B cell (primary cell): ENCODE measurements at regions not wholly inside any gene's neighbourhood (a gene's known extent, or its start where the extent isn't known, plus 50 kb on each side); places are given as distances from the start of the nearest gene placed in this dataset.

ENCODE experiments used
- ATAC-seq: fragments of 200-7000 bp; cut with Tn5 transposase; one replicate; pipeline ENCODE4 v1.10.0; 2021; ENCODE audit warnings: low read depth, mild to moderate bottlenecking, moderate number of reproducible peaks, moderate library complexity
- CTCF ChIA-PET: fragments of 350-600 bp; sonication (Branson Sonifier 250); formaldehyde crosslinking; loops from one replicate; lab custom pipeline; 2021; ENCODE audit warnings: antibody characterized with exemption, inconsistent platforms; lab: Charles Lee
- POLR2A ChIA-PET: fragments of 350-600 bp; sonication (Branson Sonifier 250); formaldehyde crosslinking; loops from one replicate; lab custom pipeline; 2021; ENCODE audit warnings: antibody characterized with exemption; lab: Charles Lee
- DNase-seq: peaks from one replicate; pipeline ENCODE4 v3.0.0; 2013
- H2AFZ ChIP-seq: 2 replicates; pipeline ENCODE4 v1.6.1; 2012; ENCODE audit warnings: mild to moderate bottlenecking, low read depth, low read length; ENCODE audit not compliant: insufficient read depth, poor library complexity, severe bottlenecking
- H3K27ac ChIP-seq, 2 donors: 1 replicate in 1 of 2; 2 replicates in 1 of 2; pipeline ENCODE4 v1.5.1; 2012 to 2013; ENCODE audit warnings: low read length in 2 of 2, mild to moderate bottlenecking in 2 of 2, moderate library complexity in 1 of 2
- H3K27me3 ChIP-seq, 4 experiments: fragments of 200-600 bp in 1 of 4; sonication (generic) in 1 of 4; replicated peaks in 1 of 4; 1 replicate in 2 of 4; 2 replicates in 2 of 4; pipeline versions ENCODE4 v1.6.1 to v1.7.0; 2013 to 2016; ENCODE audit warnings: low read length in 3 of 4, mild to moderate bottlenecking in 2 of 4, mixed read lengths in 1 of 4, moderate library complexity in 1 of 4; ENCODE audit not compliant: insufficient read depth in 4 of 4, control insufficient read depth in 3 of 4; ENCODE audit errors: control extremely low read depth in 1 of 4
- H3K36me3 ChIP-seq, 2 experiments: replicated peaks in 1 of 2; 1 replicate in 1 of 2; 2 replicates in 1 of 2; pipeline versions ENCODE4 v1.6.1 to v1.7.1; 2013; ENCODE audit warnings: low read length in 1 of 2; ENCODE audit not compliant: insufficient read depth in 2 of 2, control insufficient read depth in 1 of 2; ENCODE audit errors: control extremely low read depth in 1 of 2, extremely low read depth in 1 of 2
- H3K4me1 ChIP-seq, 2 donors: fragments of 200-600 bp in 1 of 2; sonication (generic) in 1 of 2; 1 replicate in 1 of 2; 2 replicates in 1 of 2; pipeline versions ENCODE4 v1.5.1 to v1.6.1; 2013 to 2017; ENCODE audit warnings: low read length in 2 of 2; ENCODE audit not compliant: control insufficient read depth in 2 of 2, insufficient read depth in 2 of 2
- H3K4me2 ChIP-seq: replicated peaks from 2 replicates; pipeline ENCODE3; 2012; ENCODE audit warnings: mild to moderate bottlenecking, low read depth, low read length; ENCODE audit not compliant: poor library complexity, severe bottlenecking
- H3K4me3 ChIP-seq, 5 experiments: fragments of 200-600 bp in 1 of 5; sonication (generic) in 1 of 5; 1 replicate in 3 of 5; 2 replicates in 2 of 5; pipeline versions ENCODE4 v1.5.1 to v1.7.0; 2011 to 2016; ENCODE audit warnings: low read length in 4 of 5, mild to moderate bottlenecking in 4 of 5, low read depth in 2 of 5, control low read depth in 1 of 5, moderate library complexity in 1 of 5; ENCODE audit not compliant: insufficient read depth in 1 of 5; ENCODE audit errors: control extremely low read depth in 1 of 5, extremely low read depth in 1 of 5
- H3K79me2 ChIP-seq: fragments of 200-600 bp; sonication (generic); one replicate; pipeline ENCODE4 v1.6.0; 2016; ENCODE audit warnings: low read length; ENCODE audit not compliant: control insufficient read depth, insufficient read depth
- H3K9ac ChIP-seq: fragments of 200-600 bp; sonication (generic); 2 replicates; pipeline ENCODE4 v1.6.1; 2017; ENCODE audit warnings: mild to moderate bottlenecking, low read length, moderate library complexity
- H3K9me3 ChIP-seq, 3 donors: one replicate each; pipeline versions ENCODE4 v1.6.1 to v1.7.1; 2013; ENCODE audit warnings: low read length in 2 of 3; ENCODE audit not compliant: control insufficient read depth in 2 of 3, insufficient read depth in 1 of 3; ENCODE audit errors: control extremely low read depth in 1 of 3
- H4K20me1 ChIP-seq: 2 replicates; pipeline ENCODE4 v1.6.0; 2012; ENCODE audit warnings: mild to moderate bottlenecking, low read length; ENCODE audit not compliant: insufficient read depth, control insufficient read depth, poor library complexity, severe bottlenecking
- H3K27ac Mint-ChIP-seq: one replicate; pipeline ENCODE4 v1.8.0; 2021; ENCODE audit warnings: mixed read lengths
- H3K27me3 Mint-ChIP-seq: one replicate; pipeline ENCODE4 v1.8.0; 2021; ENCODE audit warnings: mixed read lengths
- H3K4me1 Mint-ChIP-seq: one replicate; pipeline ENCODE4 v1.8.0; 2021; ENCODE audit warnings: mixed read lengths
- H3K4me3 Mint-ChIP-seq: one replicate; pipeline ENCODE4 v1.8.0; 2021; ENCODE audit warnings: mixed read lengths
- H3K9me3 Mint-ChIP-seq: one replicate; pipeline ENCODE4 v1.8.0; 2022; ENCODE audit warnings: mixed read lengths; ENCODE audit not compliant: insufficient read depth
- CTCF ChIP-seq: fragments of 200-600 bp; IDR thresholded peaks from one replicate; pipeline ENCODE4 v1.8.0; 2022; ENCODE audit warnings: antibody characterized with exemption, mild to moderate bottlenecking
- EZH2 ChIP-seq: IDR thresholded peaks from 2 replicates; pipeline ENCODE4 v1.6.1; 2012; ENCODE audit warnings: borderline replicate concordance, low read depth, mild to moderate bottlenecking, moderate library complexity, low read length; ENCODE audit not compliant: insufficient read depth, poor library complexity, severe bottlenecking
- WGBS: methylation state at CpG from one replicate; pipeline ENCODE4 v1.1.5; 2013; ENCODE audit warnings: missing lambda C conversion rate; ENCODE audit not compliant: insufficient coverage; 5-methylcytosine and 5-hydroxymethylcytosine counted together
- intact Hi-C: fragments of 100-400 bp; cut with micrococcal nuclease; formaldehyde crosslinking; loops from one replicate; pipeline ENCODE4 v1.10.0; 2022

DNA sequence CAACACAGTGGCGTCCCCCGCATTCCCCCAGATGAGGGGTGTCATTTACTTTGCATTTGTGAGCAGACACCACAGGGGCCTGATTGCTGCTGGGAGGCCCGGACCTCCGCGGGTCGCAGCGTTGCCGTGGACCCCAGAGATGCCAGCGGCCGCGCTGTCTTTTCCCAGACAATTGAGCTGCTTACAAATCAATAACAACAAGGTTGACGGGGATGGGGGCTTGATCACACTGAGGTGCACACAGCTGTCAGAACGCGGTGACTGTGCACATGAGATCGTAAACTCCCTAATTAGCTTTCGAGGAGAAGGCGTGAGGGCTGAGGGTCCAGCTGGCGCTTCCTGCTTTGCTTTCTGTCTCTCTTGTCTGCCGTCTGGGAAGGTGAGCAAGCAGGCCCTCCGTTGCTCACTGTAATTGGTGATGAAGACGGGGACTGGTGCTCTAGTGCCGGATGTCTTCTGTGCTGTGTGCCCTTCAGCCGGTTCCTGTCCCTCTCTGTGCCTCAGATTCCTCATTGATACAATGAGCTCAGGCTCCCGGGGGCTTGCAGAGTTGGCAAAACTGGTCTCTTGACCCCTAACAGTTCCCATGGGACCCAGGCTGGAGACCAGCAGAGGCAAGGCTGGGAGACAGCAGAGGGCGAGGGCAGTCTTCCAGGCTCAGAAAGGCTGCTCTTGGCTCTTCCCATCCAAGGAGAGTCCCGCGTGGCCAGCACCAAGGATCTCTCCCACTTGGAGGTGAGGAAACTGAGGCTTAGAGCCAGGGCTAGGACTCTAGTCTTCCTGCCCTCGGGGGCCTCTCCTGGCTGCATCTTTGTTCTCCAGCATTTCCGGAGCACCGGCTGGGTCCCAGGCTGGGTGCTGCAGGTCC is 126.0 kb upstream of the PMEPA1 start:
- Histone ChIP-seq H3K27ac (no peak overlapping the region), H3K4me2 (no peak overlapping the region), H3K9ac (no peak overlapping the region), H3K9me3 (no peaks in the 10 kb centered on the region), H3K4me3 (no peak overlapping the region), H3K36me3 (no peaks in the 10 kb centered on the region), H2AFZ (no peak overlapping the region), H3K4me1 (no peaks in the 10 kb centered on the region), H4K20me1 (no peaks in the 10 kb centered on the region), H3K27me3 (peaks cover 0 to 3% (median 0%) of the 10 kb centered on the region in 4 experiments), H3K79me2 (no peaks in the 10 kb centered on the region)
- Mint-ChIP-seq H3K9me3 (no peaks in the 10 kb centered on the region), H3K4me3 (no peak overlapping the region), H3K4me1 (no peaks in the 10 kb centered on the region), H3K27ac (no peak overlapping the region), H3K27me3 (peaks cover 6% of the 10 kb centered on the region)
- intact Hi-C loops = no loop called here
- DNase-seq = no peak
- TF ChIP-seq EZH2 (no peak), CTCF (no peak)
- WGBS = 84% methylated on average over 30 of the region's 30 CpGs
- ChIA-PET POLR2A (no interaction called here), CTCF (no interaction called here)
- ATAC-seq = no peak

DNA sequence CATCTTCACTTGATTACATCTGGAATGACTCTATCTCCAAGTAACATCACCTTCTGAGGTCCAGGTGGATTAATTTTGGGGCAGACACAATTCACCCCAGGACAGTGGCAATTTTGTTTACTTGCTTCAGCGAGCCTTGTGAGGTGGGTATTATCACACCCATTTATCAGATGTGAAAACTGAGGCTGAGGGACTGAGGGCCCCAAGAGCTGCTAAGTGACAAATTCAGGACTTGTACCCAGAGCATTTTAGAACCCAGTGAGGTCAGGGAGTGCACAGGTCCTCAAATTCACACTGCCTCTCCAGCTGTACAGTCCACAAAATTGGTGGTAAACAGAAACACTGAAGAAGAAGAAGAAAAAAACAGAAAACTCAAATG is 125.2 kb upstream of the PMEPA1 start:
- H3K27me3 Mint-ChIP-seq = peaks cover 6% of the 10 kb centered on the region
- H3K4me3 ChIP-seq = no peak overlapping the region
- intact Hi-C loops = no loop called here
- no peak for DNase-seq
- no peak for ATAC-seq
- H3K9me3 ChIP-seq = no peaks in the 10 kb centered on the region
- ChIA-PET POLR2A (no interaction called here), CTCF (no interaction called here)
- WGBS = no CpG with 5 or more reads among the region's 1 CpG
- H3K79me2 ChIP-seq = no peaks in the 10 kb centered on the region
- no peak overlapping the region for H3K27ac Mint-ChIP-seq
- peaks cover 0 to 3% (median 0%) of the 10 kb centered on the region in 4 experiments for H3K27me3 ChIP-seq
- no peak overlapping the region for H2AFZ ChIP-seq
- H3K9ac ChIP-seq = no peak overlapping the region
- no peaks in the 10 kb centered on the region for H3K9me3 Mint-ChIP-seq
- no peak overlapping the region for H3K4me3 Mint-ChIP-seq
- no peaks in the 10 kb centered on the region for H3K4me1 Mint-ChIP-seq
- no peaks in the 10 kb centered on the region for H3K36me3 ChIP-seq
- H3K4me2 ChIP-seq = no peak overlapping the region
- no peaks in the 10 kb centered on the region for H4K20me1 ChIP-seq
- H3K27ac ChIP-seq = no peak overlapping the region
- H3K4me1 ChIP-seq = no peaks in the 10 kb centered on the region
- TF ChIP-seq EZH2 = no peak
- TF ChIP-seq CTCF = no peak
